GM23338 (cell line): ENCODE measurements at regions not wholly inside any gene's neighbourhood (a gene's known extent, or its start where the extent isn't known, plus 50 kb on each side); places are given as distances from the start of the nearest gene placed in this dataset.

Experiments used
- ATAC-seq: fragments of 200-7000 bp; cut with Tn5 transposase; 3 replicates; pipeline ENCODE4 v1.9.1; 2020
- DNase-seq: peaks from one replicate; pipeline ENCODE4 v3.0.0-alpha.2; 2015; ENCODE audit warnings: low spot score
- H2AFZ ChIP-seq: fragments of 200-600 bp; sonication (generic); 2 replicates; pipeline ENCODE4 v1.8.0; 2016; ENCODE audit warnings: antibody characterized with exemption, mild to moderate bottlenecking, moderate library complexity
- H3F3A ChIP-seq: fragments of 200-600 bp; sonication (generic); replicated peaks from 2 replicates; pipeline ENCODE4 v1.8.0; 2017; ENCODE audit warnings: antibody characterized with exemption, mixed run types, low read depth
- H3K27ac ChIP-seq: fragments of 200-600 bp; sonication (generic); 2 replicates; pipeline ENCODE4 v1.6.1; 2016; ENCODE audit warnings: low read depth
- H3K27me3 ChIP-seq: fragments of 200-600 bp; sonication (generic); 2 replicates; pipeline ENCODE4 v1.8.0; 2016; ENCODE audit warnings: mild to moderate bottlenecking, mixed run types, moderate library complexity; ENCODE audit not compliant: insufficient read depth
- H3K36me3 ChIP-seq: fragments of 200-600 bp; sonication (generic); 2 replicates; pipeline ENCODE4 v1.8.0; 2016; ENCODE audit warnings: mild to moderate bottlenecking; ENCODE audit not compliant: insufficient read depth
- H3K4me1 ChIP-seq: fragments of 200-600 bp; sonication (generic); 2 replicates; pipeline ENCODE4 v1.8.0; 2016; ENCODE audit warnings: mild to moderate bottlenecking, moderate library complexity; ENCODE audit not compliant: insufficient read depth
- H3K4me2 ChIP-seq: fragments of 200-600 bp; sonication (generic); 2 replicates; pipeline ENCODE4 v1.7.1; 2017; ENCODE audit warnings: mixed run types
- H3K4me3 ChIP-seq: fragments of 200-600 bp; sonication (generic); 2 replicates; pipeline ENCODE4 v1.6.1; 2016; ENCODE audit warnings: mixed run types
- H3K79me2 ChIP-seq: fragments of 200-600 bp; sonication (generic); replicated peaks from 2 replicates; pipeline ENCODE4 v1.8.0; 2017; ENCODE audit warnings: mild to moderate bottlenecking; ENCODE audit not compliant: insufficient read depth
- H3K9me2 ChIP-seq: fragments of 200-600 bp; sonication (generic); 2 replicates; pipeline ENCODE4 v1.8.0; 2017; ENCODE audit not compliant: insufficient read depth
- H4K20me1 ChIP-seq: fragments of 200-600 bp; sonication (generic); replicated peaks from 2 replicates; pipeline ENCODE4 v1.8.0; 2017; ENCODE audit warnings: mild to moderate bottlenecking; ENCODE audit not compliant: insufficient read depth
- H3K27ac Mint-ChIP-seq: 2 replicates; pipeline ENCODE4 v1.8.0; 2020; ENCODE audit warnings: inconsistent platforms, mild to moderate bottlenecking, moderate library complexity, mixed read lengths
- H3K27me3 Mint-ChIP-seq: 3 replicates; pipeline ENCODE4 v1.8.0; 2022; ENCODE audit warnings: low read depth, mild to moderate bottlenecking, moderate library complexity, mixed read lengths, inconsistent platforms; ENCODE audit not compliant: insufficient read depth, poor library complexity
- H3K36me3 Mint-ChIP-seq: 3 replicates; pipeline ENCODE4 v1.8.0; 2021; ENCODE audit warnings: low read depth, mild to moderate bottlenecking, inconsistent platforms, moderate library complexity, mixed read lengths
- H3K4me1 Mint-ChIP-seq: 3 replicates; pipeline ENCODE4 v1.8.0; 2020; ENCODE audit warnings: mild to moderate bottlenecking, inconsistent platforms, mixed read lengths
- H3K4me3 Mint-ChIP-seq: 3 replicates; pipeline ENCODE4 v1.8.0; 2021; ENCODE audit warnings: moderate library complexity, mild to moderate bottlenecking, inconsistent platforms, mixed read lengths
- H3K9me3 Mint-ChIP-seq: 3 replicates; pipeline ENCODE4 v1.8.0; 2020; ENCODE audit warnings: moderate library complexity, mild to moderate bottlenecking, inconsistent platforms, mixed read lengths
- CREB1 ChIP-seq: fragments of 250-450 bp; sonication (Bioruptor Pico); IDR thresholded peaks from 2 replicates; pipeline ENCODE4 v1.5.0; 2020; ENCODE audit warnings: low read depth, mild to moderate bottlenecking, moderate library complexity
- CTCF ChIP-seq, 2 experiments: fragments of 200-600 bp in 1 of 2; sonication (generic) in 1 of 2; conservative IDR thresholded peaks; 2 replicates each; pipeline versions ENCODE4 v1.5.1 to v1.6.1; 2016 to 2017; ENCODE audit warnings: antibody characterized with exemption in 2 of 2, low read depth in 2 of 2, mild to moderate bottlenecking in 2 of 2, moderate library complexity in 1 of 2
- EZH2 ChIP-seq: fragments of 200-600 bp; sonication (generic); IDR thresholded peaks from one replicate; pipeline ENCODE4 v1.8.0; 2017; ENCODE audit warnings: antibody characterized with exemption, mild to moderate bottlenecking, low read depth; ENCODE audit not compliant: unreplicated experiment
- EZH2phosphoT487 ChIP-seq: fragments of 200-600 bp; sonication (generic); IDR thresholded peaks from one replicate; pipeline ENCODE4 v1.8.1; 2018; ENCODE audit warnings: antibody characterized with exemption; ENCODE audit not compliant: unreplicated experiment
- JUNB ChIP-seq: IDR thresholded peaks from one replicate; pipeline ENCODE4 v1.6.1; 2016; ENCODE audit warnings: antibody characterized with exemption; ENCODE audit not compliant: unreplicated experiment
- NANOG ChIP-seq: IDR thresholded peaks from 2 replicates; pipeline ENCODE4 v1.6.1; 2016; ENCODE audit warnings: antibody characterized with exemption, borderline replicate concordance
- POLR2AphosphoS5 ChIP-seq: IDR thresholded peaks from 2 replicates; pipeline ENCODE4 v1.6.1; 2016; ENCODE audit warnings: antibody characterized with exemption, low read depth
- STAT1 ChIP-seq: IDR thresholded peaks from one replicate; pipeline ENCODE4 v1.6.1; 2016; ENCODE audit warnings: antibody characterized with exemption; ENCODE audit not compliant: unreplicated experiment
- ZNF114 ChIP-seq: fragments of 250-450 bp; sonication (Bioruptor Pico); IDR thresholded peaks from 2 replicates; pipeline ENCODE4 v1.5.0; 2020; ENCODE audit warnings: mild to moderate bottlenecking, moderate library complexity
- ZNF331 ChIP-seq: fragments of 250-450 bp; sonication (Bioruptor Pico); IDR thresholded peaks from 2 replicates; pipeline ENCODE4 v1.5.0; 2020; ENCODE audit warnings: low read depth, mild to moderate bottlenecking, moderate library complexity
- TF ChIP-seq, protein P1 (sequence below): IDR thresholded peaks from one replicate; pipeline ENCODE4 v1.6.1; 2018; ENCODE audit warnings: antibody characterized with exemption; ENCODE audit not compliant: unreplicated experiment
- TF ChIP-seq, protein P2 (sequence below): IDR thresholded peaks from 2 replicates; pipeline ENCODE4 v1.6.1; 2016; ENCODE audit warnings: antibody characterized with exemption

GRCh38 chr5:148910686-148911361 is 84.4 kb downstream of the ADRB2 start:
- DNase-seq (no peak), ATAC-seq (peak; percentile 8; the same call in 1 of the 3 replicates)
- H3K79me2 ChIP-seq: no peaks in the 10 kb centered on the region
- no peaks in the 10 kb centered on the region for H3K27me3 ChIP-seq
- peak overlapping the region; percentile 24; the same call in 1 of the 2 replicates for H2AFZ ChIP-seq
- no peak overlapping the region for H3K4me2 ChIP-seq
- H3K9me2 ChIP-seq: no peaks in the 10 kb centered on the region
- no peaks in the 10 kb centered on the region for H3K36me3 ChIP-seq
- TF ChIP-seq ZNF331 (no peak), NANOG (no peak), EZH2phosphoT487 (no peak), CTCF (conservative IDR thresholded peaks at IDR 0.05; ENCODE audit: low read depth in 2 of 2) (no peak), STAT1 (no peak), POLR2AphosphoS5 (no peak), EZH2 (no peak), JUNB (no peak)
- H3K4me1 ChIP-seq: peaks cover 12% of the 10 kb centered on the region
- Mint-ChIP-seq H3K9me3 (no peaks in the 10 kb centered on the region), H3K27ac (no peak overlapping the region; the same call in none of the 2 replicates), H3K4me1 (peaks cover 33% of the 10 kb centered on the region), H3K4me3 (no peak overlapping the region), H3K27me3 (peaks cover 9% of the 10 kb centered on the region), H3K36me3 (no peaks in the 10 kb centered on the region)
- no peak overlapping the region for H3K27ac ChIP-seq
- no peaks in the 10 kb centered on the region for H4K20me1 ChIP-seq
- H3K4me3 ChIP-seq: no peak overlapping the region
- no peaks in the 10 kb centered on the region for H3F3A ChIP-seq

DNA sequence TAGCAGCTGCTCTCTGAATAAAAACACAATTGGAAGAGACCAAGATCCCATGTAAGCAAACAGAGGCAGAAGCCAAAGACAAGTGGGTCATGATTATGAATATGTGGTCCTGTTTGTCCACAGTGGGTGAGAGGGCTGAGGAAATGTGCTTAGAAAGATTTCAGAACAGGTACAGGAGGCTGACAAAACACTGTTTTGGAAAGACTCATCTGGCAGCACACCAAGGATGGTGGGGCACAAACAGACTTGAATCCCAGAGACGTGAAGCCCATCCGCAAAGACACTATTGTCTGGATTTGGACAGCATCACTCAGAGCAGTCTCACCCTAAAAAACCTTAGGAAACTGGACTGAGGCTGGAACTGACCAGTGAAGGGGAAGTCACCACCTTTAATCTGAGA is 85.0 kb downstream of the ADRB2 start:
- H3K27ac Mint-ChIP-seq: no peak overlapping the region; the same call in 1 of the 2 replicates
- H3K36me3 Mint-ChIP-seq: no peaks in the 10 kb centered on the region
- Histone ChIP-seq H3K4me2 (no peak overlapping the region), H4K20me1 (no peaks in the 10 kb centered on the region), H2AFZ (no peak overlapping the region), H3K27ac (no peak overlapping the region), H3K4me3 (no peak overlapping the region), H3K27me3 (no peaks in the 10 kb centered on the region), H3K4me1 (peaks cover 12% of the 10 kb centered on the region), H3K79me2 (no peaks in the 10 kb centered on the region), H3K36me3 (no peaks in the 10 kb centered on the region), H3K9me2 (no peaks in the 10 kb centered on the region), H3F3A (no peaks in the 10 kb centered on the region)
- H3K4me3 Mint-ChIP-seq: no peak overlapping the region
- peaks cover 33% of the 10 kb centered on the region for H3K4me1 Mint-ChIP-seq
- DNase-seq: no peak
- no peaks in the 10 kb centered on the region for H3K9me3 Mint-ChIP-seq
- no peak for ATAC-seq
- peaks cover 9% of the 10 kb centered on the region for H3K27me3 Mint-ChIP-seq
- TF ChIP-seq POLR2AphosphoS5: no peak
- TF ChIP-seq, protein P1, sequence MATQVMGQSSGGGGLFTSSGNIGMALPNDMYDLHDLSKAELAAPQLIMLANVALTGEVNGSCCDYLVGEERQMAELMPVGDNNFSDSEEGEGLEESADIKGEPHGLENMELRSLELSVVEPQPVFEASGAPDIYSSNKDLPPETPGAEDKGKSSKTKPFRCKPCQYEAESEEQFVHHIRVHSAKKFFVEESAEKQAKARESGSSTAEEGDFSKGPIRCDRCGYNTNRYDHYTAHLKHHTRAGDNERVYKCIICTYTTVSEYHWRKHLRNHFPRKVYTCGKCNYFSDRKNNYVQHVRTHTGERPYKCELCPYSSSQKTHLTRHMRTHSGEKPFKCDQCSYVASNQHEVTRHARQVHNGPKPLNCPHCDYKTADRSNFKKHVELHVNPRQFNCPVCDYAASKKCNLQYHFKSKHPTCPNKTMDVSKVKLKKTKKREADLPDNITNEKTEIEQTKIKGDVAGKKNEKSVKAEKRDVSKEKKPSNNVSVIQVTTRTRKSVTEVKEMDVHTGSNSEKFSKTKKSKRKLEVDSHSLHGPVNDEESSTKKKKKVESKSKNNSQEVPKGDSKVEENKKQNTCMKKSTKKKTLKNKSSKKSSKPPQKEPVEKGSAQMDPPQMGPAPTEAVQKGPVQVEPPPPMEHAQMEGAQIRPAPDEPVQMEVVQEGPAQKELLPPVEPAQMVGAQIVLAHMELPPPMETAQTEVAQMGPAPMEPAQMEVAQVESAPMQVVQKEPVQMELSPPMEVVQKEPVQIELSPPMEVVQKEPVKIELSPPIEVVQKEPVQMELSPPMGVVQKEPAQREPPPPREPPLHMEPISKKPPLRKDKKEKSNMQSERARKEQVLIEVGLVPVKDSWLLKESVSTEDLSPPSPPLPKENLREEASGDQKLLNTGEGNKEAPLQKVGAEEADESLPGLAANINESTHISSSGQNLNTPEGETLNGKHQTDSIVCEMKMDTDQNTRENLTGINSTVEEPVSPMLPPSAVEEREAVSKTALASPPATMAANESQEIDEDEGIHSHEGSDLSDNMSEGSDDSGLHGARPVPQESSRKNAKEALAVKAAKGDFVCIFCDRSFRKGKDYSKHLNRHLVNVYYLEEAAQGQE: no peak
- no peak for TF ChIP-seq ZNF114 (CRISPR knock-in tag)
- no peak for TF ChIP-seq NANOG
- no peak for TF ChIP-seq JUNB
- TF ChIP-seq CREB1 (CRISPR knock-in tag): no peak
- TF ChIP-seq STAT1: no peak
- no peak for TF ChIP-seq CTCF (conservative IDR thresholded peaks at IDR 0.05; ENCODE audit: low read depth in 2 of 2)
- TF ChIP-seq ZNF331: no peak
- TF ChIP-seq, protein P2, sequence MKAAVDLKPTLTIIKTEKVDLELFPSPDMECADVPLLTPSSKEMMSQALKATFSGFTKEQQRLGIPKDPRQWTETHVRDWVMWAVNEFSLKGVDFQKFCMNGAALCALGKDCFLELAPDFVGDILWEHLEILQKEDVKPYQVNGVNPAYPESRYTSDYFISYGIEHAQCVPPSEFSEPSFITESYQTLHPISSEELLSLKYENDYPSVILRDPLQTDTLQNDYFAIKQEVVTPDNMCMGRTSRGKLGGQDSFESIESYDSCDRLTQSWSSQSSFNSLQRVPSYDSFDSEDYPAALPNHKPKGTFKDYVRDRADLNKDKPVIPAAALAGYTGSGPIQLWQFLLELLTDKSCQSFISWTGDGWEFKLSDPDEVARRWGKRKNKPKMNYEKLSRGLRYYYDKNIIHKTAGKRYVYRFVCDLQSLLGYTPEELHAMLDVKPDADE: no peak
